Endothelial cell of umbilical vein (primary cell): ENCODE measurements at regions not wholly inside any gene's neighbourhood (a gene's known extent, or its start where the extent isn't known, plus 50 kb on each side); places are given as distances from the start of the nearest gene placed in this dataset.

Source experiments
- EZH2 ChIP-seq: IDR thresholded peaks from 2 replicates; pipeline ENCODE4 v1.6.1; 2012; ENCODE audit warnings: borderline replicate concordance, low read depth, mild to moderate bottlenecking, moderate library complexity, low read length, inconsistent platforms; ENCODE audit not compliant: severe bottlenecking
- FOS ChIP-seq: IDR thresholded peaks from 2 replicates; pipeline ENCODE4 v1.6.1; 2011; ENCODE audit warnings: mild to moderate bottlenecking, low read length, moderate library complexity, borderline replicate concordance; ENCODE audit not compliant: insufficient read depth
- GATA2 ChIP-seq: IDR thresholded peaks from 2 replicates; pipeline ENCODE4 v1.7.0; 2011; ENCODE audit warnings: low read depth, mild to moderate bottlenecking, moderate library complexity, mixed read lengths, low read length; ENCODE audit not compliant: insufficient read length, insufficient read depth
- MYC ChIP-seq: IDR thresholded peaks from one replicate; pipeline ENCODE4 v1.6.1; 2011; ENCODE audit warnings: mild to moderate bottlenecking, low read depth, low read length
- POLR2A ChIP-seq: IDR thresholded peaks from 2 replicates; pipeline ENCODE4 v1.6.1; 2012; ENCODE audit warnings: low read depth, mild to moderate bottlenecking, control low read depth, low read length
- POLR2AphosphoS5 ChIP-seq: IDR thresholded peaks from 2 replicates; pipeline ENCODE4 v1.6.1; 2012; ENCODE audit warnings: low read depth, mild to moderate bottlenecking, control low read depth, low read length, moderate library complexity; ENCODE audit not compliant: insufficient read depth
- TF ChIP-seq, protein P1 (sequence below), 2 donors: IDR thresholded peaks; 1 replicate in 1 of 2; 2 replicates in 1 of 2; pipeline ENCODE4 v1.5.1; 2011; ENCODE audit warnings: low read length in 2 of 2, mild to moderate bottlenecking in 2 of 2, moderate library complexity in 2 of 2, control low read depth in 1 of 2, inconsistent platforms in 1 of 2, low read depth in 1 of 2; ENCODE audit not compliant: insufficient read depth in 1 of 2; ENCODE audit errors: extremely low read depth in 1 of 2
- TF ChIP-seq, protein P2 (sequence below): IDR thresholded peaks from 2 replicates; pipeline ENCODE4 v1.6.1; 2011; ENCODE audit not compliant: insufficient read depth, insufficient read length

DNA sequence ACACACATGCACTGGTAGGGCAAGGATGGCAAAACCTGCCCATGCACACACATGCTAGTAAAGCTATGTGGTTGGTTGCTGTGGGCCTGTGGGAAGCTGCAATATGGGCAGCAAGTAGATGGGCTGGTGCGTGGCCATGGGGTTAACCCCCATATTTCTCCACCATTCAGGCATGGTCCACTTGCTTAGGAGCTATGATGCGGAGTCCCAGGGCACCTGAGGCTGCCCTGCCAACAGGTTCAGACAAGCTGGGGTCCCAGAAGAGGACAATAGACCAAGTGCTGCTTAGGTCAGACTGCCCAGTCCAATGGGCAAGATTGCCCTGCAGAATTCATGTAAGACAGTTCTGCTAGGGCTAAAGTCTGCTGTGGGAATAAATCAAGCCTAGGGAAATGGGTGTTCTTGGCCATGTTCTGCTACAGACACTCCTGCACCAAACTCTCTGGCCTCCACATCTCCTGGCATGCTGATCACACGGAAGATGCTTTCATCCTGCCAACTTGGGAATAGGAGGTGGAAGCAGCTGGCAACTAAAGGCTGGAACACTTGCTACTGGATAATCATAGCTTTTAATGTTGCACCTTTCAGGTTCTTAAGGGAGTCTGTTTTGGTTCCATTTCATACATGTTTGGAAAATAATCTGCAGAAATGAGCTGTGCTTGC, 646.3 kb upstream of the SLITRK1 start:
- TF ChIP-seq, protein P1, sequence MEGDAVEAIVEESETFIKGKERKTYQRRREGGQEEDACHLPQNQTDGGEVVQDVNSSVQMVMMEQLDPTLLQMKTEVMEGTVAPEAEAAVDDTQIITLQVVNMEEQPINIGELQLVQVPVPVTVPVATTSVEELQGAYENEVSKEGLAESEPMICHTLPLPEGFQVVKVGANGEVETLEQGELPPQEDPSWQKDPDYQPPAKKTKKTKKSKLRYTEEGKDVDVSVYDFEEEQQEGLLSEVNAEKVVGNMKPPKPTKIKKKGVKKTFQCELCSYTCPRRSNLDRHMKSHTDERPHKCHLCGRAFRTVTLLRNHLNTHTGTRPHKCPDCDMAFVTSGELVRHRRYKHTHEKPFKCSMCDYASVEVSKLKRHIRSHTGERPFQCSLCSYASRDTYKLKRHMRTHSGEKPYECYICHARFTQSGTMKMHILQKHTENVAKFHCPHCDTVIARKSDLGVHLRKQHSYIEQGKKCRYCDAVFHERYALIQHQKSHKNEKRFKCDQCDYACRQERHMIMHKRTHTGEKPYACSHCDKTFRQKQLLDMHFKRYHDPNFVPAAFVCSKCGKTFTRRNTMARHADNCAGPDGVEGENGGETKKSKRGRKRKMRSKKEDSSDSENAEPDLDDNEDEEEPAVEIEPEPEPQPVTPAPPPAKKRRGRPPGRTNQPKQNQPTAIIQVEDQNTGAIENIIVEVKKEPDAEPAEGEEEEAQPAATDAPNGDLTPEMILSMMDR (IDR thresholded peaks at IDR 0.05; ENCODE audit: extremely low read depth in 1 of 2, insufficient read depth in 1 of 2, low read depth in 1 of 2, low read length in 2 of 2) = no peak
- TF ChIP-seq, protein P2, sequence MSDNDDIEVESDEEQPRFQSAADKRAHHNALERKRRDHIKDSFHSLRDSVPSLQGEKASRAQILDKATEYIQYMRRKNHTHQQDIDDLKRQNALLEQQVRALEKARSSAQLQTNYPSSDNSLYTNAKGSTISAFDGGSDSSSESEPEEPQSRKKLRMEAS = no peak
- TF ChIP-seq MYC (no peak), POLR2A (no peak), EZH2 (no peak), POLR2AphosphoS5 (no peak), GATA2 (no peak), FOS (no peak)
